ENCODE measurements at regions not wholly inside any gene's neighbourhood (a gene's known extent, or its start where the extent isn't known, plus 50 kb on each side); places are given as distances from the start of the nearest gene placed in this dataset.

DNA sequence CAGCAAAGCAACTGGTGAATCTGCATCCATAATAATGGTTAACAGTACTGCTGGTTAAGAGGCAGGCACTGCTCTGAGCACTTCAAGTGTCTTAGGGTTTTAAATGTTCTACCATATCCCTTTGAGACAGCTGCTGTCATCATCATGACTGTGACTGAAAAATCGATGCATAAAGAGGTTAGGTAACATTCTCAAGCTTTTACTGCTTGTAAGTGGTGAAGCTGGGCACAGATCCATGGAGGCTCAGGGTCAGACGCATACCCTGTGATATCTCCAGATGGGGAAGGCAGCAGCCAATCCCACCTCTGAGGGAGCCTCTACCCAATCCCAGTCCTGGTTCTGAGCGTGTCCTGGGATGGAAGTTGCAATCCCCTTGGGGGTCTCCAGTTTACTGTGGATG, 57.6 kb upstream of the SOX9 start:
- no peak for DNase-seq (ENCODE audit: low read depth in 3 of 3)

DNA sequence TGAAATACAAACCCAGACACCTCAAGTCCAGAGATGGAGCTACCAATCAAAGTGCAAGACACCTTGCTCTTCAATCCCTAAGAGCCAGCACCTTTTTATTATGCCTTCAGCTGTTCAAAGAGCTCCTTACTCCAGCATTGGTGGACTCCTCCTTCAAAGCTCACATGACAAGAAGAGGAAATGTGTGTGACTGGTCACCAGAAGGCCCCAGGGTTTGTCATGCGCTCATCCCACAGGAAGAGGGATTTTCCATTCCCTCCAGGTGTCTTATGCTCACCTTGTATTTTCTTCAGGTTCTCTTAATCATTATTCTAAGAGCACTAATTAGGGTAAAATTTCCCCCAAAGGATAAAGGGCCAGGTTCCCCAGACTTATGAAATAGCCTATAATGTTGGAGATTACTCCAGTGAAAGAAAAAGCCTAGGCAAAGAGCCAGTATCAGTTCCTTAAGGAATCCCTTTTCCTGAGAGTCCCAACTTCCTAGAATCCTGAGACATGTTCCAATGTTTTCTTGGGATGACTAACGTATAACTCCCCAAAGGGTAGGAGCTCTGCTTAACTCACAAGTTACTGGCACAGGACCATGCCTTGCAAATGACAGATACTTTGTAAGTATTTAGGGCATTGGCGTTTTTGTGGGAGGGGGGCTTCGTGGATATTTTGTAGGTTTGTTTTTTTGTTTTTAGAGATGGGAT, 56.9 kb upstream of the SOX9 start:
- no peak for DNase-seq (ENCODE audit: low read depth in 3 of 3)

DNA sequence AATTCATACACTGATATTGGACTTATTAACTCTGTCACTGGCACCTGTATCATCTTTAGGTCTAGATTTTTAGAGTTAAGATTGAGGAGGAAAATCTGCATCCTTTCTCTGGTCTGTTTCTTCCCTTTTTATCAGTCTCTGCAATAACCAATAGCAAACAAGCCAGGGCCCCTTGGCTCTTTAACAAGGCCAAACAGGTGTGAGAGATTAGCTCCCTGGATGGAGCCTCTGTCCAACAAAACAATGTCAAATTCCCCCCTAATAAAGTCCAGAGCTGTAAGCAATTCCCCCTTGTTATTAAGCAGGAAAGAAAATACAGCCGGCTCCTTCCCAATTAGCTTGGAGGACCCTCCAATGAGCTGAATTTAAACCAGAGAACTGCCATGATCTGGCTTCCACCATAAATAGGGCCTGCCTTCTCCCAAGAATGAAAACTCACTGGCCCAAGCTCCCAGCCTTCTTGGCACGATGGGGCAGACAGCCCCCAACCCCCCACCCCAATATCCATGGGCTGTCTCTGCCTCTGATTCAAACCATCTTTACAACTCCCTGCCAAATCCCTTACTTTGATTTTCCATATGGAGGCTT, 56.1 kb upstream of the SOX9 start:
- DNase-seq (ENCODE audit: low read depth in 3 of 3), result no peak

DNA sequence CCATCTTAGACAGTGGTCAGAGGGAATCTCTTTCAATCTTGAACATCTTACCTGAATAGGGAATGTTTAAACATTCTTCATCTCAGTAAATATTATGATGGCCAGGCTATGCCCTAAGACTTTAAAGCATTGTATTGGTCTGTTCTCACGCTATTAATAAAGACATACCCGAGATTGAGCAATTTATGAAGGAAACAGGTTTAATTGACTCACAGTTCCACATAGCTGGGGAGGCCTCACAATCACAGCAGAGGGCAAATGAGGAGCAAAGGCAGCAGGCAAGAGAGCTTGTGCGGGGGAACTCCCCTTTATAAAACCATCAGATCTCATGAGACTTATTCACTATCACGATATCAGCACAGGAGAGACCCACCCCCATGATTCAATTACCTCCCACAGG, 55.3 kb upstream of the SOX9 start:
- no peak for DNase-seq (ENCODE audit: low read depth in 3 of 3)

DNA sequence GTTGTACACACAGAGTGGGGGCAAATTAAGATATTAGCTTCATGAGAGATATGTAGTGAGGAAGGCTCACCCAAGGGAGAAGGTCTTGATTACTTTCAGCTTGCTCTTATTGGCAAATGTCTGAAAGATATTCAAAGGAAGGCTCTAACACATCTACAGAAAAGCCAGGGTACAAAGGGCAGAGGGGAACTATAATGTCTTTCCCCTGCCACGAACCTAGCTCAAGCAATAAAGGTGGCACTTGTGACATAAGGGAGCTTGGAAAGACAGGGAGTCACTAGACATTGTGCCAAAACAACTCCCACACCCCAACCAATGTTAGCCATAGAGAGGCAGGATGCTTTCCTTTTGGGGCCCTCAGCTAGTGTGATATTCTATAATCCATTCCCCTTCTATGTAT, 52.2 kb upstream of the SOX9 start:
- DNase-seq (ENCODE audit: low read depth in 3 of 3), result no peak

DNA sequence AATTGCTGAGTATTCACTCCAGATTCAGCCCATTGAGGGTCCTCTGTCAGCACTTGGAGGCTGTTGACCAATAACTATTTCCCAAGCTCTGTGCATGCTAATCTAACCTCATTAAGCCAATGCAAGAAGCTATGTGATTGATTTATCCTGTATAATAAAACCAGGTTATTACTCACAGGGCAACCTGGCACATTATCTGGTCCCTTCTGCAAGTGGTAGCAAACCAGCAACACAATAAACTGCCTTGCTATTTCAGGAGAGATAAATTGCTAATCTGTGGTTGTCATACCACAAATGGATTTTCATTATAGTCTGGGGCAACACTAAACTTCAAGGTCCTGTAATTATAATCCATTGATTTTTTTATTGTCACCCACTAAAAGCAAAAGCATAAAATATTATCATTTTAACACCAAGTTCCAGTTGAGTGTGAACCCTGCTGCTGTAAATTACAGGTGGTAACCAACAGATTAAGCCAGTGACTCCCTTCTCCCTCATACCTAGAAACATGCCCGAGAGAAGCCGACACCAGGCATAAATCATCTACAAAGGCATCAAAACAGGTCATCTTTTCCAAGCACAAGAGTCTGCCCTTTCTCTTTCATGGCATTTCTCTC, 51.1 kb upstream of the SOX9 start:
- DNase-seq (ENCODE audit: low read depth in 3 of 3), result no peak

All from stimulated activated CD4-positive, alpha-beta T cell treated with anti-CD3 and anti-CD28 coated beads, TNF-alpha, amount 100 ng/mL, for 24 hours (primary cell).